ENCODE measurements at regions not wholly inside any gene's neighbourhood (a gene's known extent, or its start where the extent isn't known, plus 50 kb on each side); places are given as distances from the start of the nearest gene placed in this dataset.

DNA sequence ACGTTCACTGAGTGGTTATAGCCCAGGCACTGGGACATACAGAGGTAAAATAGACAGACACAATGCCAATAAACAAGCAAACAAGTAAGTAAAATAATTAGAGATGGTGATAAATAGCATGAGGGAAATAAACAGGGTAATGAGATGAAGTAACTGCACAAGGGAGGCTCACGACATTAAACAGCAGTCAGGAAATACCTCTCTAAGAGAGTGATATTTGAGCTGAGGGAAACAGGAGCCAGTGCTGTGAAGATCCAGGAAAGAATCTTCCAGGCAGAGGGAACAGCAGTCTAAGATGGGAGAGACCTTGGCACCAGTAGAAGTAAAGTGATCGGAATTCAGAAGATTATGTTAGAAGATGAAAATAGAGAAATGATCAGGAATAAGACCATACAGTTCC is 279.4 kb downstream of the HINT1 start:
- Histone ChIP-seq H3K9me3 (ENCODE audit: control insufficient read depth, low read length) (no peaks in the 10 kb centered on the region), H3K27ac (ENCODE audit: low read depth, low read length) (no peak overlapping the region), H3K4me3 (ENCODE audit: low read length) (no peak overlapping the region), H3K36me3 (ENCODE audit: control insufficient read depth, insufficient read depth, low read length) (no peaks in the 10 kb centered on the region), H3K4me1 (ENCODE audit: control insufficient read depth, insufficient read depth, low read length) (no peaks in the 10 kb centered on the region), H3K27me3 (ENCODE audit: control insufficient read depth, insufficient read depth, low read length, poor library complexity, severe bottlenecking) (no peaks in the 10 kb centered on the region), H3K9ac (ENCODE audit: extremely low read depth, low read length, poor library complexity, severe bottlenecking) (no peak overlapping the region)
- Mint-ChIP-seq H3K4me1 (peaks cover 12% of the 10 kb centered on the region), H3K4me3 (no peak overlapping the region), H3K27me3 (ENCODE audit: insufficient read depth) (no peaks in the 10 kb centered on the region), H3K36me3 (ENCODE audit: low read depth) (no peaks in the 10 kb centered on the region), H3K9me3 (no peaks in the 10 kb centered on the region), H3K27ac (no peak overlapping the region)
- DNase-seq: no peak
- TF ChIP-seq, protein P1, sequence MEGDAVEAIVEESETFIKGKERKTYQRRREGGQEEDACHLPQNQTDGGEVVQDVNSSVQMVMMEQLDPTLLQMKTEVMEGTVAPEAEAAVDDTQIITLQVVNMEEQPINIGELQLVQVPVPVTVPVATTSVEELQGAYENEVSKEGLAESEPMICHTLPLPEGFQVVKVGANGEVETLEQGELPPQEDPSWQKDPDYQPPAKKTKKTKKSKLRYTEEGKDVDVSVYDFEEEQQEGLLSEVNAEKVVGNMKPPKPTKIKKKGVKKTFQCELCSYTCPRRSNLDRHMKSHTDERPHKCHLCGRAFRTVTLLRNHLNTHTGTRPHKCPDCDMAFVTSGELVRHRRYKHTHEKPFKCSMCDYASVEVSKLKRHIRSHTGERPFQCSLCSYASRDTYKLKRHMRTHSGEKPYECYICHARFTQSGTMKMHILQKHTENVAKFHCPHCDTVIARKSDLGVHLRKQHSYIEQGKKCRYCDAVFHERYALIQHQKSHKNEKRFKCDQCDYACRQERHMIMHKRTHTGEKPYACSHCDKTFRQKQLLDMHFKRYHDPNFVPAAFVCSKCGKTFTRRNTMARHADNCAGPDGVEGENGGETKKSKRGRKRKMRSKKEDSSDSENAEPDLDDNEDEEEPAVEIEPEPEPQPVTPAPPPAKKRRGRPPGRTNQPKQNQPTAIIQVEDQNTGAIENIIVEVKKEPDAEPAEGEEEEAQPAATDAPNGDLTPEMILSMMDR (conservative IDR thresholded peaks at IDR 0.05): no peak
- WGBS, 2 experiments (ENCODE audit: insufficient coverage in 1 of 2, insufficient read length in 1 of 2): 83% methylated on average over 2 to 3 of the region's 3 CpGs

DNA sequence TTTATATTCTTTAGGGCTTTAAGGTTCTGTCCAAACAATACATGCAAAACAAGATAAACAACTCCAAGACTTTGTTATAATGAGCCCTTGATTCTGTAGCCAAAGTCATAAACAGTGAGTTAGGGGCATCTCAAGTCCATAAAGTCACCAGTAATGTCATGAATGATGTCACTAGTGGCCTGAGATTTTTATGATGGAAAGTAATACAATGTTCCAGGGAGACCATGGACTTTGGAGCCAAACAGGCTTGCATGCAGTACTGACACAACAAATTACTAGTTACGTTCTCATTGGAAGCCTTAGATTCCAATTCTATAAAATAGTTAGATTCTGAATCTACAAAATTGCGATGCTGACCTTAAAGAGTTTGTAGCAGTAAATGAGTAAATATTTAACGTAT is 280.0 kb downstream of the HINT1 start:
- H3K9me3 ChIP-seq (ENCODE audit: control insufficient read depth, low read length): no peaks in the 10 kb centered on the region
- H3K9ac ChIP-seq (ENCODE audit: extremely low read depth, low read length, poor library complexity, severe bottlenecking): no peak overlapping the region
- no peaks in the 10 kb centered on the region for H3K27me3 ChIP-seq (ENCODE audit: control insufficient read depth, insufficient read depth, low read length, poor library complexity, severe bottlenecking)
- no peaks in the 10 kb centered on the region for H3K4me1 ChIP-seq (ENCODE audit: control insufficient read depth, insufficient read depth, low read length)
- Mint-ChIP-seq H3K27ac (no peak overlapping the region), H3K9me3 (no peaks in the 10 kb centered on the region), H3K36me3 (ENCODE audit: low read depth) (no peaks in the 10 kb centered on the region), H3K27me3 (ENCODE audit: insufficient read depth) (no peaks in the 10 kb centered on the region), H3K4me1 (peaks cover 12% of the 10 kb centered on the region), H3K4me3 (no peak overlapping the region)
- H3K4me3 ChIP-seq (ENCODE audit: low read length): no peak overlapping the region
- no peak for DNase-seq
- 100% methylated on average over 2 of the region's 3 CpGs; no CpG with 5 or more reads in 1 of the 2 experiments for WGBS, 2 experiments (ENCODE audit: insufficient coverage in 1 of 2, insufficient read length in 1 of 2)
- no peaks in the 10 kb centered on the region for H3K36me3 ChIP-seq (ENCODE audit: control insufficient read depth, insufficient read depth, low read length)
- TF ChIP-seq, protein P1 (conservative IDR thresholded peaks at IDR 0.05): no peak
- no peak overlapping the region for H3K27ac ChIP-seq (ENCODE audit: low read depth, low read length)

DNA sequence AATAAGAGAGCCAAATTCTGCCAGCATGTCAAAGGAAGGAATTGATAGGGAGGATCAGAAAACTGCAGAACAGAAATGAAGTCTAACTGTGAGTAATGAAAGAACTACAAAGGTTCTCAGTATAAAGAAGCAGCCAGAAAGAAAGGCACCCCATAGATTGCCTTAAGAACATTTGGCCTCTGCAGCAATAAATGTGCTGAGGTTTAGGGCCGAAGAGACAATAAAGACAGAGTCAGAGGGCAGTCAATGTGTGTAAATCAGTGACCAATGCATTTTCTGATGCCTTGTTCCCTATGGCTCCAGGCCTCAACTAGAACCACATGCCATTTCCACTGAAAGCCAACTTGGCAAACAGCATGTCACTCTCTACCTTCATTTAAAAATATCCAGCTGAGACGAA is 281.0 kb downstream of the HINT1 start:
- TF ChIP-seq, protein P1 (conservative IDR thresholded peaks at IDR 0.05): no peak
- H3K4me1 ChIP-seq (ENCODE audit: control insufficient read depth, insufficient read depth, low read length): no peaks in the 10 kb centered on the region
- no peaks in the 10 kb centered on the region for H3K36me3 Mint-ChIP-seq (ENCODE audit: low read depth)
- H3K4me3 ChIP-seq (ENCODE audit: low read length): no peak overlapping the region
- WGBS, 2 experiments (ENCODE audit: insufficient coverage in 1 of 2, insufficient read length in 1 of 2): 33 to 80% methylated on average over 1 to 2 of the region's 2 CpGs
- H3K27ac ChIP-seq (ENCODE audit: low read depth, low read length): peak overlapping the region; percentile 47
- H3K9me3 ChIP-seq (ENCODE audit: control insufficient read depth, low read length): no peaks in the 10 kb centered on the region
- H3K9ac ChIP-seq (ENCODE audit: extremely low read depth, low read length, poor library complexity, severe bottlenecking): no peak overlapping the region
- no peak for DNase-seq
- no peak overlapping the region for H3K27ac Mint-ChIP-seq
- no peaks in the 10 kb centered on the region for H3K27me3 ChIP-seq (ENCODE audit: control insufficient read depth, insufficient read depth, low read length, poor library complexity, severe bottlenecking)
- H3K27me3 Mint-ChIP-seq (ENCODE audit: insufficient read depth): no peaks in the 10 kb centered on the region
- H3K4me3 Mint-ChIP-seq: no peak overlapping the region
- no peaks in the 10 kb centered on the region for H3K36me3 ChIP-seq (ENCODE audit: control insufficient read depth, insufficient read depth, low read length)
- H3K9me3 Mint-ChIP-seq: peaks cover 6% of the 10 kb centered on the region
- peaks cover 12% of the 10 kb centered on the region for H3K4me1 Mint-ChIP-seq

Data from endodermal cell (in vitro differentiated cells).